ENCODE measurements at regions not wholly inside any gene's neighbourhood (a gene's known extent, or its start where the extent isn't known, plus 50 kb on each side); places are given as distances from the start of the nearest gene placed in this dataset.
A peak's percentile ranks its signal among the peaks of the same experiment; 100 is the strongest.
"Not testable (repeated sequence)": the region's sequence is repeated elsewhere in the genome, so short reads cannot be mapped to it uniquely, and the experiment has no call there.

GRCh38 chr12:116673681-116674111 lies 64.2 kb downstream of the SPRING1 start:
- no peak for DNase-seq (ENCODE audit: extremely low read depth, insufficient read length)
- no peaks in the 10 kb centered on the region; the same call in 1 of the 2 replicates for H3K27me3 ChIP-seq (replicated peaks; ENCODE audit: control insufficient read depth, insufficient read depth, low read length)
- H3K36me3 ChIP-seq (ENCODE audit: control insufficient read depth, insufficient read depth, low read length): no peaks in the 10 kb centered on the region
- no peak for TF ChIP-seq CTCF (IDR thresholded peaks at IDR 0.05; ENCODE audit: insufficient read depth, low read length, poor library complexity, severe bottlenecking)
- no peak overlapping the region for H3K4me3 ChIP-seq (replicated peaks; ENCODE audit: low read depth, low read length)

- no peak for TF ChIP-seq CTCF (IDR thresholded peaks at IDR 0.05; ENCODE audit: insufficient read depth, low read length, poor library complexity, severe bottlenecking)
- DNase-seq (ENCODE audit: extremely low read depth, insufficient read length): peak; percentile 67
- H3K27me3 ChIP-seq (replicated peaks; ENCODE audit: control insufficient read depth, insufficient read depth, low read length): no peaks in the 10 kb centered on the region; the same call in 1 of the 2 replicates
- peak overlapping the region; percentile 39 for H3K4me3 ChIP-seq (replicated peaks; ENCODE audit: low read depth, low read length)
- no peaks in the 10 kb centered on the region for H3K36me3 ChIP-seq (ENCODE audit: control insufficient read depth, insufficient read depth, low read length)
These were observed 64.9 kb downstream of the SPRING1 start for GRCh38 chr12:116672842-116673516.

- H3K36me3 ChIP-seq (ENCODE audit: control insufficient read depth, insufficient read depth, low read length): no peaks in the 10 kb centered on the region
- DNase-seq (ENCODE audit: extremely low read depth, insufficient read length): no peak
These were observed 65.9 kb downstream of the SPRING1 start for GRCh38 chr12:116672010-116672409.

GRCh38 chr12:116670859-116671258 lies 67.0 kb downstream of the SPRING1 start:
- TF ChIP-seq CTCF (IDR thresholded peaks at IDR 0.05; ENCODE audit: insufficient read depth, low read length, poor library complexity, severe bottlenecking): no peak
- Histone ChIP-seq H3K36me3 (ENCODE audit: control insufficient read depth, insufficient read depth, low read length) (no peaks in the 10 kb centered on the region), H3K4me3 (replicated peaks; ENCODE audit: low read depth, low read length) (no peak overlapping the region), H3K27me3 (replicated peaks; ENCODE audit: control insufficient read depth, insufficient read depth, low read length) (no peaks in the 10 kb centered on the region; the same call in 1 of the 2 replicates)
- no peak for DNase-seq (ENCODE audit: extremely low read depth, insufficient read length)

More at GRCh38 chr12:116672010-116672409, 65.9 kb downstream of the SPRING1 start:
- Histone ChIP-seq H3K27me3 (replicated peaks; ENCODE audit: control insufficient read depth, insufficient read depth, low read length) (no peaks in the 10 kb centered on the region; the same call in 1 of the 2 replicates), H3K4me3 (replicated peaks; ENCODE audit: low read depth, low read length) (no peak overlapping the region)
- no peak for TF ChIP-seq CTCF (IDR thresholded peaks at IDR 0.05; ENCODE audit: insufficient read depth, low read length, poor library complexity, severe bottlenecking)

- no peaks in the 10 kb centered on the region; the same call in 1 of the 2 replicates for H3K27me3 ChIP-seq (replicated peaks; ENCODE audit: control insufficient read depth, insufficient read depth, low read length)
- no peaks in the 10 kb centered on the region for H3K36me3 ChIP-seq (ENCODE audit: control insufficient read depth, insufficient read depth, low read length)
- TF ChIP-seq CTCF (IDR thresholded peaks at IDR 0.05; ENCODE audit: insufficient read depth, low read length, poor library complexity, severe bottlenecking): no peak
- no peak overlapping the region for H3K4me3 ChIP-seq (replicated peaks; ENCODE audit: low read depth, low read length)
- no peak for DNase-seq (ENCODE audit: extremely low read depth, insufficient read length)
These were observed 70.1 kb downstream of the SPRING1 start for GRCh38 chr12:116667752-116668151.

- not testable (repeated sequence) for H3K36me3 ChIP-seq (ENCODE audit: control insufficient read depth, insufficient read depth, low read length); H3K27me3 ChIP-seq (replicated peaks; ENCODE audit: control insufficient read depth, insufficient read depth, low read length); H3K4me3 ChIP-seq (replicated peaks; ENCODE audit: low read depth, low read length); DNase-seq (ENCODE audit: extremely low read depth, insufficient read length)
These were observed 71.0 kb downstream of the SPRING1 start for GRCh38 chr12:116666829-116667228.

Data from GM06990 (cell line).